H1 (cell line): ENCODE measurements at regions not wholly inside any gene's neighbourhood (a gene's known extent, or its start where the extent isn't known, plus 50 kb on each side); places are given as distances from the start of the nearest gene placed in this dataset.

Source experiments
- CTCF ChIA-PET: fragments of 300-600 bp; sonication (Branson Sonifier 250); formaldehyde crosslinking; loops from one replicate; lab custom pipeline; 2021; ENCODE audit not compliant: partially characterized antibody; lab: Charles Lee
- POLR2A ChIA-PET: fragments of 300-600 bp; sonication (Branson Sonifier 250); formaldehyde crosslinking; loops from one replicate; lab custom pipeline; 2021; ENCODE audit warnings: inconsistent platforms; ENCODE audit not compliant: partially characterized antibody; lab: Charles Lee
- DNase-seq, 2 experiments: peaks; one replicate each; pipeline versions ENCODE4 v3.0.0 to v3.0.0-alpha.2; 2010 to 2022; ENCODE audit warnings: low spot score in 2 of 2, low read depth in 1 of 2, mixed read lengths in 1 of 2
- FAIRE-seq: peaks from 2 replicates; lab custom pipeline; 2011; peaks lifted over from hg19 to GRCh38; lab: Jason Lieb, UNC
- H2AFZ ChIP-seq: 2 replicates; pipeline ENCODE4 v1.8.1; 2012; ENCODE audit warnings: low read length, inconsistent platforms
- H2AK5ac ChIP-seq: 2 replicates; pipeline ENCODE4 v1.6.1; 2013; ENCODE audit warnings: low read depth, low read length
- H2BK120ac ChIP-seq: replicated peaks from 2 replicates; pipeline ENCODE3; 2013; ENCODE audit warnings: low read depth, low read length, inconsistent platforms
- H2BK12ac ChIP-seq: 2 replicates; pipeline ENCODE4 v1.6.1; 2013; ENCODE audit warnings: low read depth, low read length
- H2BK15ac ChIP-seq: 2 replicates; pipeline ENCODE4 v1.6.1; 2013; ENCODE audit warnings: low read length
- H2BK20ac ChIP-seq: 2 replicates; pipeline ENCODE4 v1.6.1; 2013; ENCODE audit warnings: low read length
- H2BK5ac ChIP-seq: 2 replicates; pipeline ENCODE4 v1.6.1; 2013; ENCODE audit warnings: low read depth, low read length
- H3K14ac ChIP-seq: 2 replicates; pipeline ENCODE4 v1.6.1; 2013; ENCODE audit warnings: inconsistent platforms; ENCODE audit not compliant: insufficient read length
- H3K18ac ChIP-seq: 2 replicates; pipeline ENCODE4 v1.6.1; 2013; ENCODE audit warnings: low read length; ENCODE audit errors: extremely low read depth
- H3K23ac ChIP-seq: 2 replicates; pipeline ENCODE4 v1.6.1; 2013; ENCODE audit warnings: inconsistent platforms; ENCODE audit not compliant: insufficient read length
- H3K23me2 ChIP-seq: 2 replicates; pipeline ENCODE4 v1.6.1; 2013; ENCODE audit warnings: low read depth, low read length
- H3K27ac ChIP-seq: 2 replicates; pipeline ENCODE4 v1.6.1; 2011; ENCODE audit warnings: low read depth, low read length, inconsistent platforms
- H3K27me3 ChIP-seq, 4 experiments: replicated peaks in 1 of 4; 1 replicate in 1 of 4; 2 replicates in 3 of 4; pipeline versions ENCODE4 v1.6.1 to v1.8.1; 2011 to 2013; ENCODE audit warnings: low read length in 3 of 4, mild to moderate bottlenecking in 3 of 4, inconsistent platforms in 2 of 4, mixed read lengths in 2 of 4, moderate library complexity in 1 of 4; ENCODE audit not compliant: control insufficient read depth in 3 of 4, insufficient read depth in 3 of 4; ENCODE audit errors: extremely low read depth in 1 of 4
- H3K36me3 ChIP-seq, 4 experiments: 2 replicates each; pipeline versions ENCODE4 v1.6.1 to v1.8.1; 2011 to 2013; ENCODE audit warnings: mild to moderate bottlenecking in 4 of 4, low read length in 3 of 4, moderate library complexity in 2 of 4, control low read depth in 1 of 4, inconsistent platforms in 1 of 4; ENCODE audit not compliant: insufficient read depth in 4 of 4, control insufficient read depth in 2 of 4
- H3K4ac ChIP-seq: replicated peaks from 2 replicates; pipeline ENCODE3; 2013; ENCODE audit warnings: low read length, low read depth, mixed read lengths, inconsistent platforms; ENCODE audit not compliant: insufficient read length
- H3K4me1 ChIP-seq, 4 experiments: replicated peaks in 1 of 4; 1 replicate in 1 of 4; 2 replicates in 3 of 4; pipeline versions ENCODE4 v1.6.1 to v1.8.1; 2011 to 2013; ENCODE audit warnings: low read length in 3 of 4, inconsistent platforms in 2 of 4, mixed read lengths in 1 of 4; ENCODE audit not compliant: insufficient read depth in 4 of 4, control insufficient read depth in 3 of 4
- H3K4me2 ChIP-seq, 2 experiments: 2 replicates each; pipeline versions ENCODE4 v1.6.1 to v1.8.1; 2011 to 2013; ENCODE audit warnings: low read depth in 2 of 2, low read length in 2 of 2, control low read depth in 1 of 2, inconsistent platforms in 1 of 2, mild to moderate bottlenecking in 1 of 2; ENCODE audit not compliant: insufficient read depth in 1 of 2
- H3K4me3 ChIP-seq, 4 experiments: fragments of 200-600, 300-600 bp in 1 of 4; sonication (generic), shearing (Covaris generic), sonication (Bioruptor Twin) in 1 of 4; 2 replicates each; pipeline versions ENCODE4 v1.5.1 to v1.8.1; 2011 to 2016; ENCODE audit warnings: low read length in 4 of 4, low read depth in 3 of 4, control low read depth in 2 of 4, inconsistent platforms in 2 of 4, mild to moderate bottlenecking in 2 of 4, mixed read lengths in 1 of 4, moderate library complexity in 1 of 4; ENCODE audit not compliant: insufficient read depth in 2 of 4; ENCODE audit errors: extremely low read depth in 1 of 4
- H3K56ac ChIP-seq: replicated peaks from 2 replicates; pipeline ENCODE3; 2013; ENCODE audit warnings: low read depth, mild to moderate bottlenecking, mixed read lengths, low read length, inconsistent platforms; ENCODE audit not compliant: insufficient read length
- H3K79me1 ChIP-seq: 2 replicates; pipeline ENCODE4 v1.6.1; 2013; ENCODE audit warnings: low read depth, low read length, control low read depth
- H3K79me2 ChIP-seq, 2 experiments: 2 replicates each; pipeline versions ENCODE4 v1.6.1 to v1.8.1; 2012 to 2013; ENCODE audit warnings: low read length in 2 of 2, mild to moderate bottlenecking in 2 of 2, inconsistent platforms in 1 of 2; ENCODE audit not compliant: insufficient read depth in 2 of 2, control insufficient read depth in 1 of 2
- H3K9ac ChIP-seq, 4 experiments: replicated peaks in 1 of 4; 1 replicate in 1 of 4; 2 replicates in 3 of 4; pipeline versions ENCODE4 v1.6.1 to v1.8.1; 2011 to 2013; ENCODE audit warnings: low read depth in 3 of 4, low read length in 3 of 4, control low read depth in 2 of 4, mild to moderate bottlenecking in 2 of 4, moderate library complexity in 2 of 4, inconsistent platforms in 1 of 4; ENCODE audit errors: extremely low read depth in 1 of 4
- H3K9me3 ChIP-seq, 2 experiments: 2 replicates each; pipeline versions ENCODE4 v1.6.1 to v1.8.1; 2012 to 2013; ENCODE audit warnings: mild to moderate bottlenecking in 2 of 2, moderate library complexity in 2 of 2, control low read depth in 1 of 2, inconsistent platforms in 1 of 2, low read depth in 1 of 2, low read length in 1 of 2, mixed read lengths in 1 of 2; ENCODE audit not compliant: insufficient read depth in 2 of 2
- H4K20me1 ChIP-seq, 2 experiments: replicated peaks in 1 of 2; 2 replicates each; pipeline versions ENCODE3 to v1.8.1; 2011 to 2013; ENCODE audit warnings: inconsistent platforms in 2 of 2, low read length in 2 of 2, mild to moderate bottlenecking in 1 of 2; ENCODE audit not compliant: insufficient read depth in 2 of 2, control insufficient read depth in 1 of 2
- H4K5ac ChIP-seq: 2 replicates; pipeline ENCODE4 v1.6.1; 2013; ENCODE audit warnings: low read length, low read depth, mixed read lengths, inconsistent platforms; ENCODE audit not compliant: insufficient read length
- H4K8ac ChIP-seq: 2 replicates; pipeline ENCODE4 v1.8.0; 2013; ENCODE audit warnings: mild to moderate bottlenecking, moderate library complexity, low read length, inconsistent platforms; ENCODE audit not compliant: insufficient read depth; ENCODE audit errors: extremely low read depth
- H4K91ac ChIP-seq: replicated peaks from 2 replicates; pipeline ENCODE3; 2013; ENCODE audit warnings: low read length, mixed read lengths, inconsistent platforms; ENCODE audit not compliant: insufficient read length
- CTBP2 ChIP-seq: IDR thresholded peaks from 2 replicates; pipeline ENCODE4 v1.7.0; 2011; ENCODE audit warnings: borderline replicate concordance, mild to moderate bottlenecking, moderate library complexity, mixed read lengths, low read length; ENCODE audit not compliant: insufficient read depth, insufficient read length
- EGR1 ChIP-seq: IDR thresholded peaks from 2 replicates; pipeline ENCODE4 v1.6.1; 2011; ENCODE audit warnings: low read depth, low read length, borderline replicate concordance
- FOSL1 ChIP-seq: IDR thresholded peaks from 2 replicates; pipeline ENCODE4 v1.6.1; 2011; ENCODE audit warnings: mild to moderate bottlenecking, low read depth, low read length, moderate library complexity; ENCODE audit not compliant: insufficient read depth
- JUND ChIP-seq: IDR thresholded peaks from 2 replicates; pipeline ENCODE4 v1.6.1; 2011; ENCODE audit warnings: mild to moderate bottlenecking, improper control_type of control experiment, low read length
- MAFK ChIP-seq: IDR thresholded peaks from 2 replicates; pipeline ENCODE4 v1.6.1; 2012; ENCODE audit warnings: low read depth, mild to moderate bottlenecking, improper control_type of control experiment, low read length
- POLR2A ChIP-seq, 2 experiments: IDR thresholded peaks; 1 replicate in 1 of 2; 2 replicates in 1 of 2; pipeline ENCODE4 v1.6.1; 2011; ENCODE audit warnings: low read depth in 2 of 2, low read length in 2 of 2, mild to moderate bottlenecking in 2 of 2; ENCODE audit errors: control extremely low read depth in 1 of 2
- SP1 ChIP-seq: IDR thresholded peaks from 2 replicates; pipeline ENCODE4 v1.6.1; 2011; ENCODE audit warnings: low read depth, low read length
- ZNF274 ChIP-seq: IDR thresholded peaks from 2 replicates; pipeline ENCODE4 v1.7.0; 2012; ENCODE audit warnings: low read length, borderline replicate concordance; ENCODE audit errors: extremely low read depth
- WGBS, 2 experiments: shearing (Covaris generic) in 1 of 2; methylation state at CpG; one replicate each; pipeline versions ENCODE4 v1.1.6 to v1.1.7; 2013 to 2015; ENCODE audit warnings: low lambda C conversion rate in 2 of 2, mixed read lengths in 2 of 2, inconsistent platforms in 1 of 2, low coverage in 1 of 2, missing lambda C conversion rate in 1 of 2; ENCODE audit not compliant: insufficient replicate concordance in 2 of 2, insufficient coverage in 1 of 2, insufficient read length in 1 of 2; ENCODE audit errors: extremely low coverage in 1 of 2, missing lambda C conversion rate in 1 of 2; 5-methylcytosine and 5-hydroxymethylcytosine counted together

GRCh38 chr2:48165070-48165753, 149.3 kb upstream of the FOXN2 start:
- no peak overlapping the region for H2BK5ac ChIP-seq
- no peak overlapping the region for H2AFZ ChIP-seq
- H2BK15ac ChIP-seq = no peak overlapping the region
- H3K18ac ChIP-seq = no peak overlapping the region
- H3K23me2 ChIP-seq = no peaks in the 10 kb centered on the region
- TF ChIP-seq POLR2A (IDR thresholded peaks at IDR 0.05; ENCODE audit: control extremely low read depth in 1 of 2, low read depth in 2 of 2, low read length in 2 of 2) (no peak), FOSL1 (no peak), MAFK (no peak), JUND (no peak), EGR1 (no peak), SP1 (no peak), CTBP2 (no peak), ZNF274 (no peak)
- H4K20me1 ChIP-seq = no peaks in the 10 kb centered on the region
- H3K4me1 ChIP-seq = no peaks in the 10 kb centered on the region
- no peak overlapping the region for H3K23ac ChIP-seq
- H3K36me3 ChIP-seq = no peaks in the 10 kb centered on the region
- no peak overlapping the region for H2BK20ac ChIP-seq
- H3K4ac ChIP-seq = no peak overlapping the region
- DNase-seq = no peak
- H4K91ac ChIP-seq = no peak overlapping the region
- H3K9me3 ChIP-seq = peaks cover 3 to 4% of the 10 kb centered on the region in 2 experiments; a peak in 2 of 4 replicates
- no peak overlapping the region for H4K5ac ChIP-seq
- no peaks in the 10 kb centered on the region for H3K79me2 ChIP-seq
- no peak overlapping the region for H4K8ac ChIP-seq
- H3K14ac ChIP-seq = no peak overlapping the region
- WGBS, 2 experiments = 86% methylated on average over 3 of the region's 3 CpGs; no CpG with 5 or more reads in 1 of the 2 experiments
- H2BK12ac ChIP-seq = no peak overlapping the region
- H3K4me2 ChIP-seq = no peak overlapping the region
- no peak overlapping the region for H3K56ac ChIP-seq
- H3K27me3 ChIP-seq = no peaks in the 10 kb centered on the region
- no peak overlapping the region for H3K27ac ChIP-seq
- no peak overlapping the region for H3K9ac ChIP-seq
- no peak overlapping the region for H2BK120ac ChIP-seq
- H3K79me1 ChIP-seq = no peaks in the 10 kb centered on the region
- ChIA-PET POLR2A (no interaction called here), CTCF (no interaction called here)
- FAIRE-seq = no peak
- H3K4me3 ChIP-seq = no peak overlapping the region
- H2AK5ac ChIP-seq = no peak overlapping the region
